ENCODE measurements at regions not wholly inside any gene's neighbourhood (a gene's known extent, or its start where the extent isn't known, plus 50 kb on each side); places are given as distances from the start of the nearest gene placed in this dataset.
"Not testable (repeated sequence)": the region's sequence is repeated elsewhere in the genome, so short reads cannot be mapped to it uniquely, and the experiment has no call there.

DNA sequence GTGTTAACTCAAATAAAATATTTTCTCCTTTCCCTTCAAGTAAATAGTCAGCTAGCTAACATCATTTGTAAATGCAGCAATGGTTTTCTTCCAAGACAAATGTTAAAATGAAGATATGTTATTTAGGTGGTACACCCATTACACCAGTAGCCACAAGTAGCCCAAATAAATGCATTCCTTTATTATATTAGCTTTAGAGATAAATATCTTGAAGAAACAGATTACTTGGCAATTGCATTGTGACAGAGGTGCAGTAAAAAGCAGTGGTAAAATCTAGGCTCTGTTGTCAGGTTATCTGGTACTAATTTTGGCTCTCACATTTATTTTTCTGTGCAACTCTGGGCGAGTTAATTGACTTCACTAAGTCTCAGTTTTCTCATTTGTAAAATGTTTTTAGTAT, 193.0 kb downstream of the NAA11 start:
- H3K27me3 ChIP-seq = no peaks in the 10 kb centered on the region
- H3K36me3 ChIP-seq = no peaks in the 10 kb centered on the region
- ATAC-seq = no peak
- H3K4me1 ChIP-seq = no peaks in the 10 kb centered on the region
- intact Hi-C loops (cut with DNase I) = no loop called here
- TF ChIP-seq, protein P1, sequence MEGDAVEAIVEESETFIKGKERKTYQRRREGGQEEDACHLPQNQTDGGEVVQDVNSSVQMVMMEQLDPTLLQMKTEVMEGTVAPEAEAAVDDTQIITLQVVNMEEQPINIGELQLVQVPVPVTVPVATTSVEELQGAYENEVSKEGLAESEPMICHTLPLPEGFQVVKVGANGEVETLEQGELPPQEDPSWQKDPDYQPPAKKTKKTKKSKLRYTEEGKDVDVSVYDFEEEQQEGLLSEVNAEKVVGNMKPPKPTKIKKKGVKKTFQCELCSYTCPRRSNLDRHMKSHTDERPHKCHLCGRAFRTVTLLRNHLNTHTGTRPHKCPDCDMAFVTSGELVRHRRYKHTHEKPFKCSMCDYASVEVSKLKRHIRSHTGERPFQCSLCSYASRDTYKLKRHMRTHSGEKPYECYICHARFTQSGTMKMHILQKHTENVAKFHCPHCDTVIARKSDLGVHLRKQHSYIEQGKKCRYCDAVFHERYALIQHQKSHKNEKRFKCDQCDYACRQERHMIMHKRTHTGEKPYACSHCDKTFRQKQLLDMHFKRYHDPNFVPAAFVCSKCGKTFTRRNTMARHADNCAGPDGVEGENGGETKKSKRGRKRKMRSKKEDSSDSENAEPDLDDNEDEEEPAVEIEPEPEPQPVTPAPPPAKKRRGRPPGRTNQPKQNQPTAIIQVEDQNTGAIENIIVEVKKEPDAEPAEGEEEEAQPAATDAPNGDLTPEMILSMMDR (IDR thresholded peaks at IDR 0.05) = no peak
- H3K9me3 ChIP-seq = peaks cover 0 to 23% (median 5%) of the 10 kb centered on the region in 11 donors
- 77 to 95% methylated on average over 1 of the region's 1 CpG for WGBS, 2 donors
- no peak for DNase-seq
- H3K4me3 ChIP-seq = no peak overlapping the region
- H3K27ac ChIP-seq = no peak overlapping the region

- WGBS, 2 donors = 92 to 95% methylated on average over 27 of the region's 27 CpGs
- Histone ChIP-seq H3K27ac (no peak overlapping the region), H3K4me3 (no peak overlapping the region), H3K9me3 (peaks cover 0 to 88% (median 37%) of the 10 kb centered on the region in 11 donors), H3K27me3 (no peaks in the 10 kb centered on the region), H3K4me1 (no peaks in the 10 kb centered on the region), H3K36me3 (no peaks in the 10 kb centered on the region)
- TF ChIP-seq, protein P1 (IDR thresholded peaks at IDR 0.05) = no peak
- ATAC-seq (no peak), DNase-seq (no peak)
- intact Hi-C loops (cut with DNase I) = no loop called here
These were observed 182.7 kb upstream of the PAQR3 start for GRCh38 chr4:79121875-79122358.

GRCh38 chr4:79121223-79121622, 182.0 kb upstream of the PAQR3 start:
- no peak for ATAC-seq
- H3K27me3 ChIP-seq = no peaks in the 10 kb centered on the region
- DNase-seq = no peak
- H3K4me1 ChIP-seq = no peaks in the 10 kb centered on the region
- no peaks in the 10 kb centered on the region for H3K36me3 ChIP-seq
- TF ChIP-seq, protein P1 (IDR thresholded peaks at IDR 0.05) = no peak
- WGBS, 2 donors = 88 to 90% methylated on average over 1 of the region's 1 CpG
- peaks cover 0 to 94% (median 38%) of the 10 kb centered on the region in 11 donors for H3K9me3 ChIP-seq
- intact Hi-C loops (cut with DNase I) = no loop called here
- no peak overlapping the region for H3K4me3 ChIP-seq
- H3K27ac ChIP-seq = no peak overlapping the region

DNA sequence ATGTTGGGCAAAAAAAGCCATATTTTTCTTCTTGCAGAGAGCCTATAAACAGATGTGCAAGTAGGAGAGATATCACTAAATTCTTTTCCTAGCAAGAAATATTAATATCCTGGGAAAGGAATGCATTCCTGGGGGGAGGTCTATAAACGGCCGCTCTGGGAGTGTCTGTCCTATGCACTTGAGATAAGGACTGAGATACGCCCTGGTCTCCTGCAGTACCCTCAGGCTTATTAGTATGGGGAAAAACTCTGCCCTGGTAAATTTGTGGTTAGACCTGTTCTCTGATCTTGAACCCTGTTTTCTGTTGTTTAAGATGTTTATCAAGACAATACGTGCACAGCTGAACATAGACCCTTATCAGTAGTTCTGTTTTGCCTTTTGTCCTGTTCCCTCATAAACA, 177.8 kb upstream of the PAQR3 start:
- H3K4me1 ChIP-seq; H3K4me3 ChIP-seq; H3K27ac ChIP-seq; ATAC-seq; intact Hi-C loops (cut with DNase I); H3K27me3 ChIP-seq; H3K36me3 ChIP-seq; DNase-seq: not testable (repeated sequence)
- 54 to 65% methylated on average over 4 of the region's 4 CpGs for WGBS, 2 donors
- H3K9me3 ChIP-seq = peaks cover 0 to 58% (median 20%) of the 10 kb centered on the region in 11 donors

DNA sequence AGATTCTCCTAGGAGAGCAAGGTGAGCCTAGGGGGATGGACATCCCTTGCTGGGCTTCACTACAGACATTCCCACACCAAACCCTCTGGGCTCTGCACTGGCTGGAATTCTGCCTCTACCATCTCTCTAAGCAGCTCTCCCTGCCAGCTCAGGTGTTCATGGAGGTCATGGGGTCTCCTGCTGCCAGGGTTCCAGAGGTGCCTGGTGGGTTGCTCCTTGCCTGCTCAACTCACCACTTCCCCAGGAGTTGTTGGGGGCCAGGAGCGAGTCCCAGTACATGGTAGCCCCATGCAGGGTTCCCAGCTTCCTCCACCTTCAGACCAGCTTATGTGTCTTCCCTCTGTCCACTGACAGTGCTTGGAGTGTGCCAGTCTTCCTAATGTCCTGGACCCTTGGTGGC, 167.8 kb upstream of the PAQR3 start:
- Histone ChIP-seq H3K4me3 (no peak overlapping the region), H3K27ac (no peak overlapping the region), H3K4me1 (no peaks in the 10 kb centered on the region), H3K9me3 (peaks cover 0 to 5% (median 0%) of the 10 kb centered on the region in 11 donors), H3K36me3 (no peaks in the 10 kb centered on the region), H3K27me3 (no peaks in the 10 kb centered on the region)
- intact Hi-C loops (cut with DNase I) = no loop called here
- TF ChIP-seq, protein P1 (IDR thresholded peaks at IDR 0.05) = no peak
- no peak for ATAC-seq
- DNase-seq = no peak
- WGBS, 2 donors = 92 to 95% methylated on average over 1 of the region's 1 CpG
